Activated CD8-positive, alpha-beta memory T cell treated with anti-CD3 and anti-CD28 coated beads, Interleukin-2, amount 50 U/mL, for 48 hours (primary cell): ENCODE measurements at regions not wholly inside any gene's neighbourhood (a gene's known extent, or its start where the extent isn't known, plus 50 kb on each side); places are given as distances from the start of the nearest gene placed in this dataset.
"Not testable (repeated sequence)": the region's sequence is repeated elsewhere in the genome, so short reads cannot be mapped to it uniquely, and the experiment has no call there.

ENCODE experiments used
- DNase-seq: peaks from one replicate; pipeline ENCODE4 v3.0.0-alpha.2; 2020

GRCh38 chr6:977226-977625, 284.3 kb upstream of the EXOC2 start:
- not testable (repeated sequence) for DNase-seq

DNA sequence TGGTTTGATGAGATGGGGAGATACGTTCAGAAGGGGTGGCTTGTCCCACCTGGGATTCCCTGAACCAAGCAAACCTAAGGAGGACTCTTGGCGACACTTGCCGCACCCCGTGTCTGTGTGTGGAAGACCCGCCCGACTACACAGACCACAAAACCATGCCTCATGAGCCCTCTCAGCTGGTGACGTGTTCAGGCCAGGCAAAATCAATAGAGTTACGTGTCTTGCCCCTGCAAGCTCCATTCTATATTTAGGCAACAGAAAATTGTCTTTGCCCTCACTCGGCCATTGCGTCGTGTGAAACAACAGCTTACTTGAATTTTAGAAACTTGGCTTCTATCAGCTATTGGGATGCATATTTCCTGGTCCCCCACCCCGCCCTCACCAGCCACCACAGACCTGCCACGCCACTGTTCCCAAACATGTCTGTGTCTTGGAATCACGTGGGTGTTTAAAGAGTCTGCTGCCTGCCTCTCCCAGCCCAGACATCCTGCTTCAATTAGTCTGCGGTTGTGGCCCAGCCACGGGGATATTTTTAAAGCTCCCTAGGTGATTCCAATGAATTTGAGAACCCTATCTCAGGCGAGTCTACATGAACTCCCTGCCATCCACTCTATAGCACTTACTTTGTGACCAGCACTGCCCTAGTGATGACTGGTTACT, 279.2 kb upstream of the EXOC2 start:
- DNase-seq: no peak

GRCh38 chr6:968791-969190, 275.9 kb upstream of the EXOC2 start:
- DNase-seq: no peak

DNA sequence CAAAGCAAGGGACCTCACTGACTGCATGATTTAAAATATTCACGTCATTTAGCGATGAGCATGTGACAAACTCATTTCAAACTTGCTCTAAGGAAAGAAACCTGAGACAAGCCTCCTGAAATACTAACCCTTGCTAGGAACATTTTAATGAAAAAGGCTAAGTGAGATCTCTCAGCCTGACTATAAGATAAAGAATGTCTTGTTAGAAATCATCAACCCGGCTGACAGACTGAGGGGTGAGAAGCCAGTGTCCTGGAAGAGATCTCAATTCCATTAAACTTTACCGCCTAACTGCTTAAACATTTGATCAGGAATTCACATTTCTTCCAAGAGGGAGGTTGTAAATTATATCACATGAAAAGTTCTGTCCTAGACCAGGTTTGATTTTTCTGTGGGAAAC, 274.8 kb upstream of the EXOC2 start:
- no peak for DNase-seq

DNA sequence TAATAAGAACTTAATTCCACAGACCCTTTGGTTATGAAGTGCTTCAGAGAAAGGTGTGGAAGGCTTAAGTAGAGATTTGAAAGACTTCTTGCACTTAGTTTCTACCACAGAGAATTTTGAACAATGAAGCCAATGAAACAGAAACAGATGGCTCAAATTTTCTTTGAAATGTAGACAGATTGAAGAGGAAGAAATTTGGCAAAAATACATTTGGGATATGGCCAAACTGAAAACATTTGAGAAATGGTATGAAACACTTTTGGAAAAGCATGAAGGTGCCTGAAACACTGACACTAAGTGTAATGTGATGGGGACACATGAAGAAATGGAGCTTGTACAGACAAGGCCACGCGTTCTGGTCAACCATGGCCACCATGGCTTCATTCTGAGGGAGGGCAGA, 272.4 kb upstream of the EXOC2 start:
- DNase-seq: no peak

DNA sequence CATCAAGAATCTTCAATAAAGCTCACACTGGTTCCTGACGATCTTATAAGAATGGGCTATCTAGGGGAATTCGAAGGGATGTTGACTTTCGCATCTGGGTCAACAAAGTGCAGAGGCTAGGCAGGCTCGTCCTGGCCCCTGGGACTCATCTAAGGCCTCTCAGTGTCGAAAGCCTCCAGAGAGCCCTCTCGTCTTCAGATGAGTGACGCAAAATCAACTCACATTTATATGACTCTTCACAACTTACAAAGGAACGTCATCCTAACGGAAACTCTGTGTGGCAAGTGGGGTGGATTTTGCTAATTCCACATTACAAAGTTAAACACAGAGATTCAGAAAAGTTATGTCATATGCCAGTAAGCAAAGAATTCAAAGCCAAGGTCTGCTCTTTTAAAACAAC, 270.5 kb upstream of the EXOC2 start:
- DNase-seq: no peak

GRCh38 chr6:961407-961960, 268.5 kb upstream of the EXOC2 start:
- no peak for DNase-seq

DNA sequence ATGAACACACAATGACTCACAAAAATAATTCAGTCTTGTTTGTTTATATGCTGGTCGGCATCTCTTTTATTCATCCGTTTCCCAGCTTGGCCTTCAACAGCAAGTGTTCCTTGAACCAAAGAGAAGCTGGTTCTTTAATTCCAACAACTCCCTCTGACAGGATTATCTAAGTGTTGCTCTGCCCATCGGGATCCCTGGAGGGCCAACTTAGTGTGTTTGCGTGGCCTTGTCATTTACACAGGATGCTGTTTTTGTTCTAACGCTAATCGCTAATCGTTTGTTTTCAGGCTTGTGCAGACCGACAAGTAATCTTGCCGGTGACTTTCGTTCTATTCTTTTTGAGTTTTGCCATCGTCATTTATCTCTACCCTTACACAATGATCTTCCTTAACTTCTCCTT, 267.4 kb upstream of the EXOC2 start:
- DNase-seq: no peak

GRCh38 chr6:958488-958887, 265.5 kb upstream of the EXOC2 start:
- no peak for DNase-seq

DNA sequence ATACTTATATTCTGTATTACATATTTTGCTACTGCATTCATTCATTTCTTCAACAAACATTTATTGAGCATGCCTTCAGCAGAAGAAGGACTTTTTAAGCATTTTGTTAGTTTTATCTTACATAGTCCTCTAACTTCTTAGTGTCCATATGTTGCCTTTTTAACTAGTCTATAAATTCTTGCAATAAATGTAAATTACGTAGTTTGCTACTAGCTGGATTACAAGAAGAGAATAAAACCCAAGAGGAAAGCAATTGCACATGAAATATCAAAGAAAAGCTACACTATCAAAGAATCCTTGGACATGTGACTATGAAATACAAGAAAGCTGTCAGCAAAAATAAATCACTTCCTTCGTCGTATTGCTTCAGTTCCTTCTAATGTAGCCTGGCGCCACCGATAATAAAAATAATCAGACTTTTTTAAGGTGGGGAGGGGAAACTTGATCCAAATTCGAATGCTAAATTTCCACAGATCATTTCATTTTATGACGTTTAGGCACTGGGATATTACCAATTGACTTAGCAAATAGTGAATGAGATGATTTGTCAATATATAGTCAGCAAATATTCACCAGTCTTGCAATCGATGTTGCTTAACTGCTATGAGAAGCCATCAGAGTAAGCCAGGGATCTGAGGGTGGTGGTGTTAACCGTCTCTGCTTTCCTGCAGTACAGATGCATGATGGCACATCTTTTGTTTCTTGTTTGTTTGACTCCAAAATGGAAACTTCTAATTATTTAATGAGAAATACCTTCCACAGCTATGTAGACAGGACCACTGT, 258.7 kb upstream of the EXOC2 start:
- no peak for DNase-seq

GRCh38 chr6:947235-947934, 254.4 kb upstream of the EXOC2 start:
- no peak for DNase-seq

GRCh38 chr6:946546-946945, 253.6 kb upstream of the EXOC2 start:
- no peak for DNase-seq

DNA sequence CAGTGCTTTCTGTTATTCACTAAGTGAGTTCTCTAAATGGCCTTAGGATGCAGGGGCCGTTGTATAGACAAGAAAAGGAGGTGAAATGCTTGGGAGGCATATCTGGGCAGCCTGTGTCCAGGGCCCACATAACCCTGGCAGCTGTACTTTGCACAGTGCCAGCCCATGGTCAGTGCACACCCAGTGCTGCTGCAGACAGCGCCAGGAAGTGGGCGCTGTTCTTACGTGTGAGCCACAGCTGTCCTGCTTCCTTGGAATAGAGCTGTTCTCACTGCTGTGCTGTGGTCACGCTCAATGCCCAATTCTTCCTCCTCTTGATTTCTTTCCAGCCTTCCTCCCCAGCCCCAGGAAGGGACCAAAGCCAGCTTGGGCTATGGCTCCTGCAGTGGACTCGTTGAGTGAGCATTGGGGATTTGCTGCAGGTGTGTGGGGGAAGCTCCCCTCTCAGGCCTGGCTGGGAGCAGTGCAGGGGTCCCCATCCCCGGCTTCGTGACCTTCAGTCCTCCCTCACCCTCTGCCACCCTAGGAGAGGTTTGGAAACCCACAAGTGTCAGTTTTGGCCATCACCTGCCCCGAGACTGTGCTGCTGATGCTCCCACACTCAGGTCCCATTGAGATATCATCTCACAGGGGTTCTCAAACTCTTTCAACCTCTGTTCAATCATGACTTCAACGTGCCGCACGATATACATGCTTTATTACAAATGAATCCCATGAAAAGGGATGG, 246.8 kb upstream of the EXOC2 start:
- no peak for DNase-seq

DNA sequence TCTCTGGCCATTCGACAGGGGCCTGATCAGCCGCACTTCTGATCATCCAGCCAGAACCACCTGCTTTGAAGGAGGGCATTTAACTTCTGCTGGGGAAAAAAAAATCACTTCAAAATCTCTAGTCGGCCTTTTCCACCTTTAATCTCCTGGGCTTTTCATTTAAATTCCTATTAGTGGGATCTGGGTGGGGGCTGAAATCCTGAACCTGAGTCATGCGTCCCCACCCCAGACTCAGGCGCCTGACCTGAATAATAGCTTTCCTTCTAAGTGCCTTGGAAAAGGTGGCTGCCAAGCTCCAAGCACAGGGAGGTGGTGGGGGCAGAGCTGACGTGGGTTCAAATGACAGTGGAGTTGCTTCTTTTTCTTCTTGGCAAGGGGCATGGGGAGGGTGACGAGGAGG, 246.0 kb upstream of the EXOC2 start:
- DNase-seq: no peak

DNA sequence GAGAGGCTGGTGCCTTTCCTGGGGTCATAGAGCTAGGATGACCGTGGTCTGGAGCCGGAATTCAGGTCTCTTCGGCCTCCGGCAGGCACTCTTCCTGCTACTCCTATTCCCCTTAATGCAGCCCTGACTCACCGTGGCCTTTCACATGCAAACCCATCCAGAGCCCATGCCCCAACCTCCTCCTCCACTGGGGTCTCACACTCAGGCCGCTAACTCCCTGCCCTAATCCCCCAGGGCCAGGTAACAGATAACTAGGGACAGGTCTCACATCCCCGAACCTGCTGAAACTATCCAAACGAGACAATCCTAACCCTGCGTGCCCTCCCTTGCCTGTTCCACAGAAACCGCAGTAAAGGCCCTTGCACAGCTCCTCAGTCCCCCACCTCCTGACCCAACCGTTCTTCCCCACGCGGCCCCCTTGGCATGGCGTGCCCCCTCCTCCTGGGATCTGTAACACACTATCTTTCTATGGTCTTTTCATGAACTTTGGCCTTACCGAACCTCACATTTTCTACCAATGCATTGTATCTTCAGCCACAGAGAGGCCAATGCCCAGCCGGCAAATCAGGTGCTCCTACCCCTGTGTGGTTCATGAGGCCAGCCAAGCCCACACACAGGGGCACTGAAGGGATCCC, 245.4 kb upstream of the EXOC2 start:
- DNase-seq: no peak

GRCh38 chr6:935582-935981, 242.6 kb upstream of the EXOC2 start:
- DNase-seq: no peak

- DNase-seq: no peak
These were observed 241.7 kb upstream of the EXOC2 start for GRCh38 chr6:934686-935085.

- DNase-seq: not testable (repeated sequence)
These were observed 239.0 kb upstream of the EXOC2 start for GRCh38 chr6:931919-932318.

DNA sequence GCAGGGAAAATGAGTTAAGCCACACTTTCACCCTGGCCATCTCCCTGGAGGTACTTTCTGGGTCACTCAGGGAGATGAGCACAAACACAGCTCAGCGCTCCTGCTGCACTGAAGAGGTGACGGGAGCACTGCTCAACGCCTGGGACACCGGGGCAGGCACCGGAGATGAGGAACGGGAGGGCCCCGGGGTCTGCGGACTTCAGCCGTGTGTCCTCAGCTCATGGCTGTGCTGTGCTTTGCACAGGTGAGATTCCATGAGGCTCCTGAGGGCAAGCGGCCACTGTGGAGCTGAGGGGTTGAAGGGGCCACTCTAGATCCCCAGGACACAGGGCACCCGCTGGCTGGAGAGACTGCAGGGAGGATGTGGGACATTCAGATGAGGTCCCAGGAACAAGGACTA, 234.2 kb upstream of the EXOC2 start:
- DNase-seq: no peak

DNA sequence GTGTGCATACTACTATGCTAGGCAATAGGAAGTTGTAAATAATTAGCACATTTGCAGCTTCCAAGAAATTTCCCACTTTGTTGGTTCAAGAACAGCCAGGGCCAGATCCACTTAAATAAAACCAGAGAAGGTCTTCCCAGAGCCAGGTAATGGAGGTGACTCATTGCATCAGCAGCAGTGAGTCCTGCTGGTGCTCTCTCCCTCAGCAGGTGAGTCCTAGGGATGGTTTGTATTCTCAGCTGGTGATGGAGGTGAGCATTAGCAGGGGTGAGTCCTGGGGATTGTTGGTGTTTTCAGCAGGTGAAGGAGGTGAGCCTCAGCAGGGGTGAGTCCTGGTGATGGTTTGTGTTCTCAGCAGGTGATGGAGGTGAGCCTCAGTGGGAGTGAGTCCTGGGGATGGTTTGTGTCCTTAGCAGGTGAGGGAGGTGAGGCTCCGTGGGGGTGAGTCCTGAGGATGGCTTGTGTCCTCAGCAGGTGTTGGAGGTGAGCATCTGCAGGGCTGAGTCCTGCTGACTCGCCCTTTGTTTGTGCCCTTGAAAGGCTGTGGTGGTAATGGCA, 232.8 kb upstream of the EXOC2 start:
- no peak for DNase-seq

GRCh38 chr6:924661-925060, 231.7 kb upstream of the EXOC2 start:
- DNase-seq: no peak

GRCh38 chr6:921400-921799, 228.5 kb upstream of the EXOC2 start:
- DNase-seq: no peak
